Sigmoid colon (tissue), 6 donors: ENCODE measurements at regions not wholly inside any gene's neighbourhood (a gene's known extent, or its start where the extent isn't known, plus 50 kb on each side); places are given as distances from the start of the nearest gene placed in this dataset.

Source experiments
- DNase-seq: peaks from one replicate; pipeline ENCODE4 v3.0.0-alpha.2; 2019
- H3K27ac ChIP-seq, 4 donors: fragments of 200-600 bp; sonication (generic); one replicate each; pipeline ENCODE4 v1.5.1; 2016 to 2019; ENCODE audit warnings: mild to moderate bottlenecking in 1 of 4
- H3K27me3 ChIP-seq, 3 donors: fragments of 200-600 bp; sonication (generic); one replicate each; pipeline ENCODE4 v1.5.1; 2019; ENCODE audit warnings: mild to moderate bottlenecking in 1 of 3
- H3K36me3 ChIP-seq, 4 donors: fragments of 200-600 bp; sonication (generic); one replicate each; pipeline ENCODE4 v1.5.1; 2016 to 2019
- H3K4me1 ChIP-seq, 4 donors: fragments of 200-600 bp; sonication (generic); one replicate each; pipeline ENCODE4 v1.5.1; 2017 to 2019
- H3K4me3 ChIP-seq, 4 donors: fragments of 200-600 bp; sonication (generic); one replicate each; pipeline ENCODE4 v1.5.1; 2017 to 2019; ENCODE audit warnings: mild to moderate bottlenecking in 2 of 4, moderate library complexity in 1 of 4
- H3K9me3 ChIP-seq, 4 donors: fragments of 200-600 bp in 3 of 4; sonication (generic) in 3 of 4; one replicate each; pipeline versions ENCODE4 v1.5.1 to v1.6.1; 2013 to 2019
- EP300 ChIP-seq, 4 donors: sonication (generic); formaldehyde crosslinking; IDR thresholded peaks; one replicate each; pipeline ENCODE4 v1.6.1; 2017; ENCODE audit warnings: antibody characterized with exemption in 4 of 4
- POLR2A ChIP-seq, 2 donors: fragments of 450-650 bp; IDR thresholded peaks; one replicate each; pipeline ENCODE4 v1.6.1; 2016; ENCODE audit warnings: antibody characterized with exemption in 2 of 2, mild to moderate bottlenecking in 2 of 2, moderate library complexity in 2 of 2
- POLR2AphosphoS5 ChIP-seq, 4 donors: sonication (generic); formaldehyde crosslinking; IDR thresholded peaks; one replicate each; pipeline ENCODE4 v1.6.1; 2017; ENCODE audit warnings: antibody characterized with exemption in 4 of 4
- WGBS, 2 donors: extraction: QIAGEN DNeasy Blood & Tissue Kit; methylation state at CpG; one replicate each; pipeline ENCODE4 v1.1.7; 2013; 5-methylcytosine and 5-hydroxymethylcytosine counted together
- intact Hi-C: fragments of 100-400 bp; cut with DNase I; formaldehyde crosslinking; loops from one replicate; pipeline ENCODE4 v1.15.1; 2023
- TF ChIP-seq, protein P1 (sequence below), 4 experiments: fragments of 450-650 bp in 3 of 4; fragments of 200-600 bp in 1 of 4; IDR thresholded peaks; one replicate each; pipeline ENCODE4 v1.5.1; 2016 to 2019; ENCODE audit warnings: antibody characterized with exemption in 4 of 4, mild to moderate bottlenecking in 3 of 4, moderate library complexity in 2 of 4
- donor health status: healthy with polysubstance abuse.
- donor health status: healthy.

DNA sequence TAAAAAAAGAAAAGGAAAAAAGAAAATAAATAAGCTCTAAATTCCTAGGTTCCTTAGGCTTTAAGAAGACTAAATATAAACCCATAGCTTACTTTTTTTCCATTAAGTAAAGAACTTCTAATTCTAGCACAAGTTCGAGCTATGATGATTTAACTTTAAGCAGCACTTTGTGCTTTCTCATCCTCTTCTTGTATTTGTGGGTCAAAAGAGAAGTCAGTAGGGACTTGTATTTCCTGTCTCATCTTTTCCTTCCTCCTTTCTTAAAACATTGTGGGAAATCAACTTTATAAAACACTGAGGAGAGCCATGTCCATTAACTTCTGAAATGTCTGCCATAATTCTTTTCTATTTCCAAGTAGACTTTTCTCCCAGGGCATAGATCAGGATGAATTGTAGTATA is 637.7 kb upstream of the CITED2 start:
- H3K27me3 ChIP-seq: no peaks in the 10 kb centered on the region
- H3K4me1 ChIP-seq: peaks cover 0 to 3% (median 0%) of the 10 kb centered on the region in 4 donors
- no peak overlapping the region for H3K4me3 ChIP-seq
- intact Hi-C loops: no loop called here
- WGBS, 2 donors: 21 to 63% methylated on average over 1 of the region's 1 CpG
- DNase-seq: no peak
- H3K9me3 ChIP-seq: no peaks in the 10 kb centered on the region
- no peaks in the 10 kb centered on the region for H3K36me3 ChIP-seq
- H3K27ac ChIP-seq: no peak overlapping the region
- TF ChIP-seq, protein P1, sequence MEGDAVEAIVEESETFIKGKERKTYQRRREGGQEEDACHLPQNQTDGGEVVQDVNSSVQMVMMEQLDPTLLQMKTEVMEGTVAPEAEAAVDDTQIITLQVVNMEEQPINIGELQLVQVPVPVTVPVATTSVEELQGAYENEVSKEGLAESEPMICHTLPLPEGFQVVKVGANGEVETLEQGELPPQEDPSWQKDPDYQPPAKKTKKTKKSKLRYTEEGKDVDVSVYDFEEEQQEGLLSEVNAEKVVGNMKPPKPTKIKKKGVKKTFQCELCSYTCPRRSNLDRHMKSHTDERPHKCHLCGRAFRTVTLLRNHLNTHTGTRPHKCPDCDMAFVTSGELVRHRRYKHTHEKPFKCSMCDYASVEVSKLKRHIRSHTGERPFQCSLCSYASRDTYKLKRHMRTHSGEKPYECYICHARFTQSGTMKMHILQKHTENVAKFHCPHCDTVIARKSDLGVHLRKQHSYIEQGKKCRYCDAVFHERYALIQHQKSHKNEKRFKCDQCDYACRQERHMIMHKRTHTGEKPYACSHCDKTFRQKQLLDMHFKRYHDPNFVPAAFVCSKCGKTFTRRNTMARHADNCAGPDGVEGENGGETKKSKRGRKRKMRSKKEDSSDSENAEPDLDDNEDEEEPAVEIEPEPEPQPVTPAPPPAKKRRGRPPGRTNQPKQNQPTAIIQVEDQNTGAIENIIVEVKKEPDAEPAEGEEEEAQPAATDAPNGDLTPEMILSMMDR (IDR thresholded peaks at IDR 0.05): no peak
- TF ChIP-seq POLR2A (IDR thresholded peaks at IDR 0.05) (no peak), POLR2AphosphoS5 (IDR thresholded peaks at IDR 0.05) (no peak)

DNA sequence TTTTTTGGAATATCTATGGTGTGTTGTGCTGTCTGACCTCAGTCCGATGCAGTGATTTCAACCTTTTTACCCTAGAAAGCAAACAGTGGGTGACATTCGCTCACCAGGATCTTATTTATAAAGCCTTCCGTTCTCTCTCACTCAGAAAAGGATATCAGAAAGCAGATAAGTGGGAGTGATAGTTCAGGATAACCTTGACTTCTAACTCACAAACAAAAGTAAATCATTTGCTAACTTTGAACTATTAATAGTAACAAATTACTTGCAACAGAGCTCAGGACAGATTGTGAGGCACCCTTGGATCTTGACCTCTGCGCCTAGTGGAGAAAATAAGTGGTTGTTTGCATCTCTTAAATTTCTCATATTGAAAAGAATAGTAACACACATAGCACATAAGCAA is 637.1 kb upstream of the CITED2 start:
- TF ChIP-seq EP300 (IDR thresholded peaks at IDR 0.05) (no peak), POLR2A (IDR thresholded peaks at IDR 0.05) (no peak)
- no peak overlapping the region for H3K27ac ChIP-seq
- intact Hi-C loops: no loop called here
- no peak for DNase-seq
- H3K36me3 ChIP-seq: no peaks in the 10 kb centered on the region
- WGBS, 2 donors: 85 to 89% methylated on average over 4 of the region's 4 CpGs
- no peak overlapping the region for H3K4me3 ChIP-seq
- H3K27me3 ChIP-seq: no peaks in the 10 kb centered on the region
- H3K4me1 ChIP-seq: peaks cover 0 to 3% (median 0%) of the 10 kb centered on the region in 4 donors
- no peaks in the 10 kb centered on the region for H3K9me3 ChIP-seq

DNA sequence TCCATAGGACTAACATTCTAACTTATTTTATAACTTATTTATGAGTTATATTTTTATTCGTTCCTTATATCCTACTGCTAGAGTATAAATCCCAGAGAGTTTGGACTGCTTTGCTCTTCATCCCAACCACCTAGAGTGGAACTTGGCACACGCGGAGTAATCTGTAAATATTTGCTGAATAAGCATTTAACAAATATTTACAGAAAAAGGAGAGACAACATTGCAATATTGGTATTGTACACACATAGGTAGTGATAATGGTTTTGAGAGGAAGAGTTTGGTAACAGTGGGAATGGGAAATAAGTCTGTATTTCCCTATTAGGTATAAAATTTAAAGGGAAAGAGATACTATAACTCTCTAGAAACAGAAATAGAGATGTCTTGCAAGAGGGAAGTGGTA is 634.8 kb upstream of the CITED2 start:
- Histone ChIP-seq H3K27ac (no peak overlapping the region), H3K36me3 (no peaks in the 10 kb centered on the region), H3K9me3 (no peaks in the 10 kb centered on the region), H3K4me3 (no peak overlapping the region), H3K4me1 (peaks cover 0 to 3% (median 0%) of the 10 kb centered on the region in 4 donors), H3K27me3 (no peaks in the 10 kb centered on the region)
- TF ChIP-seq EP300 (IDR thresholded peaks at IDR 0.05): no peak
- TF ChIP-seq POLR2A (IDR thresholded peaks at IDR 0.05): no peak
- TF ChIP-seq, protein P1 (IDR thresholded peaks at IDR 0.05): no peak
- no peak for TF ChIP-seq POLR2AphosphoS5 (IDR thresholded peaks at IDR 0.05)
- no peak for DNase-seq
- WGBS, 2 donors: 52 to 86% methylated on average over 3 of the region's 3 CpGs
- intact Hi-C loops: no loop called here

DNA sequence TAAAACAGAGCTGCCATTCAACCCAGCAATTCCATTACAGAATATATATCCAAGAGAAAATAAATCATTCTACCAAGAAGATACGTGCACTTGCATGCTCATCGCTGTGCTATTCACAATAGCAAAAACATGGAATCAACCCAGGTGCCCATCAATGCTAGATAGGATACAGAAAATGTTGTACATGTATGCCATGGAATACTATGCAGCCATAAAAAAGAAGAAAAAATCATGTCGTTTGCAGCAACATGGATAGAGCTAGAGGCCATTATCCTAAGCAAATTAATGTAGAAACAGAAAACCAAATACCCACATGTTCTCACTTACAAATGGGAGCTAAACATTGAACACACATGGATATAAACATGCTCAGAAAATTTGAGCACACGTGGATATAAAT is 633.1 kb upstream of the CITED2 start:
- H3K4me3 ChIP-seq: no peak overlapping the region
- intact Hi-C loops: no loop called here
- 94 to 96% methylated on average over 4 of the region's 4 CpGs for WGBS, 2 donors

DNA sequence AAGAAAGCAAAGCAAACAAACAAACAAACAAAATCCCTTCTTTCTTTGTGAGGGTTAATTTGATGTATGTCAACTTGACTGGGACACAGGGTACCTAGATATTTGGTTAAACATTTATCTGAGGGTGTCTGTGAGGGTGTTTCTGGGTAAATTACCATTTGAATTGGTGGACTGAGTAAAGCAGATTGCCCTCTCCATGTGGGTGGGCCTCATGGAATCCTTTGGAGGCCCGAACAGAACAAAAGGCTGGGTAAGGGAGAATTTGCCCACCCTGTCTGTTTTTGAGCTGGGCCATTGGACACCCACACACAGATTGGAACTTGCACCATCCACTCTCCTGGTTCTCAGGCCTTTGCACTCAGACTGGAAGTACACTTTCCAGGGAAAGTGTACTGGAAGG is 628.8 kb upstream of the CITED2 start:
- Histone ChIP-seq H3K4me3 (no peak overlapping the region), H3K9me3 (no peaks in the 10 kb centered on the region), H3K27me3 (no peaks in the 10 kb centered on the region), H3K36me3 (no peaks in the 10 kb centered on the region), H3K27ac (no peak overlapping the region), H3K4me1 (no peaks in the 10 kb centered on the region)
- TF ChIP-seq POLR2A (IDR thresholded peaks at IDR 0.05): no peak
- no peak for TF ChIP-seq POLR2AphosphoS5 (IDR thresholded peaks at IDR 0.05)
- TF ChIP-seq EP300 (IDR thresholded peaks at IDR 0.05): no peak
- TF ChIP-seq, protein P1 (IDR thresholded peaks at IDR 0.05): no peak
- intact Hi-C loops: no loop called here
- no peak for DNase-seq
- 68 to 79% methylated on average over 1 of the region's 1 CpG for WGBS, 2 donors

More for the DNA sequence above, 633.1 kb upstream of the CITED2 start:
- Histone ChIP-seq H3K36me3 (no peaks in the 10 kb centered on the region), H3K27ac (no peak overlapping the region), H3K9me3 (no peaks in the 10 kb centered on the region), H3K4me1 (peaks cover 0 to 3% (median 0%) of the 10 kb centered on the region in 4 donors), H3K27me3 (no peaks in the 10 kb centered on the region)
- DNase-seq: no peak
- TF ChIP-seq, protein P1 (IDR thresholded peaks at IDR 0.05): no peak
- TF ChIP-seq EP300 (IDR thresholded peaks at IDR 0.05) (no peak), POLR2AphosphoS5 (IDR thresholded peaks at IDR 0.05) (no peak), POLR2A (IDR thresholded peaks at IDR 0.05) (no peak)
